ENCODE measurements at regions not wholly inside any gene's neighbourhood (a gene's known extent, or its start where the extent isn't known, plus 50 kb on each side); places are given as distances from the start of the nearest gene placed in this dataset.

GRCh38 chr16:85384833-85385462 is 228.2 kb upstream of the GSE1 start:
- DNase-seq, result no peak

- no peak for DNase-seq
These were observed 227.4 kb upstream of the GSE1 start for GRCh38 chr16:85385463-85386331.

- DNase-seq, result no peak
These were observed 226.5 kb upstream of the GSE1 start for GRCh38 chr16:85386467-85387170.

- DNase-seq, result no peak
These were observed 226.0 kb upstream of the GSE1 start for GRCh38 chr16:85387171-85387507.

GRCh38 chr16:85387731-85388295 is 225.3 kb upstream of the GSE1 start:
- DNase-seq, result no peak

GRCh38 chr16:85389679-85390470 is 223.2 kb upstream of the GSE1 start:
- DNase-seq, result no peak

- DNase-seq, result no peak
These were observed 222.5 kb upstream of the GSE1 start for GRCh38 chr16:85390511-85391174.

- no peak for DNase-seq
These were observed 221.9 kb upstream of the GSE1 start for GRCh38 chr16:85391175-85391707.

GRCh38 chr16:85391769-85392583 is 221.1 kb upstream of the GSE1 start:
- no peak for DNase-seq

GRCh38 chr16:85392756-85393673 is 220.1 kb upstream of the GSE1 start:
- DNase-seq, result no peak

- DNase-seq, result peak in 6 of 56 donors; percentile 8 to 51 (median 16)
These were observed 219.3 kb upstream of the GSE1 start for GRCh38 chr16:85393674-85394451.

GRCh38 chr16:85394456-85395206 is 218.5 kb upstream of the GSE1 start:
- no peak for DNase-seq

GRCh38 chr16:85395207-85395912 is 217.8 kb upstream of the GSE1 start:
- peak in 16 of 56 donors; percentile 11 to 79 (median 27) for DNase-seq

GRCh38 chr16:85395913-85396878 is 216.9 kb upstream of the GSE1 start:
- no peak for DNase-seq

Measured in amygdala (tissue), 56 donors.